AG04449 (cell line): ENCODE measurements at regions not wholly inside any gene's neighbourhood (a gene's known extent, or its start where the extent isn't known, plus 50 kb on each side); places are given as distances from the start of the nearest gene placed in this dataset.

Experiments used
- CTCF ChIA-PET: fragments of 350-600 bp; formaldehyde crosslinking; extraction: SDS; loops from one replicate; lab custom pipeline; 2021; ENCODE audit warnings: antibody characterized with exemption; lab: Yijun Ruan, JAX
- POLR2A ChIA-PET: fragments of 400-600, 350-600 bp; formaldehyde crosslinking; extraction: SDS; loops from one replicate; lab custom pipeline; 2020; ENCODE audit warnings: antibody characterized with exemption, inconsistent platforms; lab: Yijun Ruan, JAX
- DNase-seq: peaks from one replicate; pipeline ENCODE4 v3.0.0-alpha.2; 2010; ENCODE audit warnings: low read depth, low spot score
- H3K4me3 ChIP-seq: 2 replicates; pipeline ENCODE4 v1.5.1; 2011; ENCODE audit warnings: low read depth, mild to moderate bottlenecking, control low read depth, low read length
- TF ChIP-seq, protein P1 (sequence below): IDR thresholded peaks from one replicate; pipeline ENCODE4 v1.5.1; 2011; ENCODE audit warnings: mild to moderate bottlenecking, moderate library complexity, low read length, control low read depth, inconsistent platforms; ENCODE audit not compliant: insufficient read depth; ENCODE audit errors: missing control alignments

DNA sequence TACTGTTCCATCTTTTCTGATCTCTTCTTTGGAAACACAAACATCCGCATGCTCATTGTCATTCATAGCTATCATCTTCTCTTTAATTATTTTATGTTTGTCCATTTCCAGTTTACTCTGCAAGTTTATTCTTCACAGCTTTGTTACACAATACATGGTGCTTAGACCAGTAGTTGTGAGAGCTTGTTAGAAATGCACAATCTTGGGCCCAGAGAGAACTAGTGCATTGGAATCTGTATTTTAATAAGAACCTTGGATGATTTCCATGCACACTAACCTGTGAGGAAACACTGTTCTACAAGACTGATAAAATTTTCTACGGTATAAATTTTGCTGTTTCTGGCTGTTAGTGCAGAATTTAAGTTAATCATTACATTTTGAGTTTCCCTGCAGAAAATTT lies 59.3 kb upstream of the SLC2A13 start:
- H3K4me3 ChIP-seq: no peak overlapping the region
- POLR2A ChIA-PET: no interaction called here
- no peak for DNase-seq
- CTCF ChIA-PET: interaction anchor here (0.9 kb wide), 1 partner anchor 10 kb away, joined by 3 read pairs; no protein-coding TSS in a partner anchor
- TF ChIP-seq, protein P1, sequence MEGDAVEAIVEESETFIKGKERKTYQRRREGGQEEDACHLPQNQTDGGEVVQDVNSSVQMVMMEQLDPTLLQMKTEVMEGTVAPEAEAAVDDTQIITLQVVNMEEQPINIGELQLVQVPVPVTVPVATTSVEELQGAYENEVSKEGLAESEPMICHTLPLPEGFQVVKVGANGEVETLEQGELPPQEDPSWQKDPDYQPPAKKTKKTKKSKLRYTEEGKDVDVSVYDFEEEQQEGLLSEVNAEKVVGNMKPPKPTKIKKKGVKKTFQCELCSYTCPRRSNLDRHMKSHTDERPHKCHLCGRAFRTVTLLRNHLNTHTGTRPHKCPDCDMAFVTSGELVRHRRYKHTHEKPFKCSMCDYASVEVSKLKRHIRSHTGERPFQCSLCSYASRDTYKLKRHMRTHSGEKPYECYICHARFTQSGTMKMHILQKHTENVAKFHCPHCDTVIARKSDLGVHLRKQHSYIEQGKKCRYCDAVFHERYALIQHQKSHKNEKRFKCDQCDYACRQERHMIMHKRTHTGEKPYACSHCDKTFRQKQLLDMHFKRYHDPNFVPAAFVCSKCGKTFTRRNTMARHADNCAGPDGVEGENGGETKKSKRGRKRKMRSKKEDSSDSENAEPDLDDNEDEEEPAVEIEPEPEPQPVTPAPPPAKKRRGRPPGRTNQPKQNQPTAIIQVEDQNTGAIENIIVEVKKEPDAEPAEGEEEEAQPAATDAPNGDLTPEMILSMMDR: no peak

DNA sequence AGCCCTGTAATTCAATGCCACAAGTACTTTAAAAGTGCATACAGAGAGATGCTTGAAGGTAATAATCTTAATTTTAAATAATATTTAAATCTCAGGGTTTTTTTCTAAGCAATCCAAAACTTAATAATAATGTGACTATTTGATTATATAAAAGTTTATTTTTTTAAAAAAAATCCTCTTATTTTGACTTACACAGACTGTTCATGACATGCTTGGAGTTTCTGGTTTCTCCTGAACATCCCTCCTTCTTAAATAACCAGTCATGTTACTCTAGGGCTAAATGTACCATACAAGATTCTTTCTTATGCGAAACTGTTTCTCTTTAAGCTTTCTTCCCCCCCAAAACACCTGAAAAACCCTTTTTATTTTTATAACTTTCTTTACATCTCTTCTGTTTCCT lies 58.2 kb upstream of the SLC2A13 start:
- ChIA-PET CTCF (no interaction called here), POLR2A (no interaction called here)
- no peak overlapping the region for H3K4me3 ChIP-seq
- DNase-seq: no peak
- TF ChIP-seq, protein P1: no peak

DNA sequence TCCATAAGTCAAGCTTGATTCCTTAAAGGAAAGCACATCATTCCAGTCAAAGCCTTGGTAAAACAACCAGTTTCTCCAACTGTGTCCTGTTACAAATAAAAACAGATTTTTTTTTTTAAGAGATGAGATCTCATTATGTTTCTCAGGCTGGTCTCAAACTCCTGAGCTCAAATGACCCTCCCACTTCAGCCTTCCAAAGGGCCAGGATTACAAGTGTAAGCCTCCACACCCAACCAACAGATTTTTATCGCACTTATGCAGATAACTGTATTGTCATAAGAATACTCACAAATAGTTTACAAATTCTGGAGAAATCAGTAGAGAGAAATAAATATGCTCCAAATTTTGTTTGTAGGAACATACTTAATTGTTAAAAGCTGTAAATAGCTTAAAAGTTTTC lies 56.2 kb upstream of the SLC2A13 start:
- ChIA-PET CTCF (no interaction called here), POLR2A (no interaction called here)
- TF ChIP-seq, protein P1: no peak
- DNase-seq: no peak
- no peak overlapping the region for H3K4me3 ChIP-seq

DNA sequence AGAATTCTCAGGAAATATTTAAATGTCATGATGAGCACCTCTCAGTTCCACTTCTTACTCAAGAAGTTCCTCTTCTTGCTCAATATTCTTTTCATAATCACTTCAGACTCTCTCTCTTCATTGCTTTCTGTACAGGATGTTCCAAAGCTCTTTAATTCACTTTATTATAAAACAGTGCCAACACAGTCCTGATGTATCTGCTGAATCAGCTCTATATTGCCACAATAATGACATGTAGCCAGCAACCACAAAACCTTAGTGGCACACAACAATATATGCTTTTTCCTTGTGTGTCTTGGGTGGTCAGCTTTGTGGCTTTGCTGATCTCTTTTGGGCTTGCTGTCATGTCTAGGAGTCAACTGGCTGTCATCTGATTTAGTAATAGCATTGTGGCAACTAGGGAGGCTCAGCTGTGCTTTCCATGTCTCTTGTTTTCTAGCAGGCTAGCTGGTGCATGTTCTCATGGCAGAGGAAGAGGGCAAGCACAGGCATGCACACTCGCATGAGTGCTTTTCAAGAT lies 52.8 kb upstream of the SLC2A13 start:
- no peak for DNase-seq
- POLR2A ChIA-PET: no interaction called here
- no peak overlapping the region for H3K4me3 ChIP-seq
- CTCF ChIA-PET: no interaction called here
- TF ChIP-seq, protein P1: no peak

DNA sequence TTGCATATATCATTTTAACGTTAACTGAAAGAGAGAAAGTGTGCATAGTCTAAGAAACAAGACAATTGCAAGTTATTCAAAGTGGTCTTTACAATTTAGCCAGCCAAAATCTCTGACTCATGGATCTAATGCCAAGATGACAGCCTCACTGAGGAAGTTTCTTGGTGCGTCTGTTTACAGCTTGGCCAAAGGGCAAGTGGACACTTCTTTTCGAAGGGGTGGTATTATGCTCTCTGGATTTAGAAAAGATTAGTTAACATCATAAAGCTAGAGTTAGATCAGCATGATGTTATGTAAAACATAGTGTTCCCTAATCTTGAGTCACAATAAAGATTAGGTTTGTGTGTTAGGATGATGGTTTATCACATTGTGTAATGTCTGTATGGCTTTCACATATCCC lies 51.5 kb upstream of the SLC2A13 start:
- TF ChIP-seq, protein P1: no peak
- H3K4me3 ChIP-seq: no peak overlapping the region
- DNase-seq: no peak
- POLR2A ChIA-PET: no interaction called here
- CTCF ChIA-PET: no interaction called here

DNA sequence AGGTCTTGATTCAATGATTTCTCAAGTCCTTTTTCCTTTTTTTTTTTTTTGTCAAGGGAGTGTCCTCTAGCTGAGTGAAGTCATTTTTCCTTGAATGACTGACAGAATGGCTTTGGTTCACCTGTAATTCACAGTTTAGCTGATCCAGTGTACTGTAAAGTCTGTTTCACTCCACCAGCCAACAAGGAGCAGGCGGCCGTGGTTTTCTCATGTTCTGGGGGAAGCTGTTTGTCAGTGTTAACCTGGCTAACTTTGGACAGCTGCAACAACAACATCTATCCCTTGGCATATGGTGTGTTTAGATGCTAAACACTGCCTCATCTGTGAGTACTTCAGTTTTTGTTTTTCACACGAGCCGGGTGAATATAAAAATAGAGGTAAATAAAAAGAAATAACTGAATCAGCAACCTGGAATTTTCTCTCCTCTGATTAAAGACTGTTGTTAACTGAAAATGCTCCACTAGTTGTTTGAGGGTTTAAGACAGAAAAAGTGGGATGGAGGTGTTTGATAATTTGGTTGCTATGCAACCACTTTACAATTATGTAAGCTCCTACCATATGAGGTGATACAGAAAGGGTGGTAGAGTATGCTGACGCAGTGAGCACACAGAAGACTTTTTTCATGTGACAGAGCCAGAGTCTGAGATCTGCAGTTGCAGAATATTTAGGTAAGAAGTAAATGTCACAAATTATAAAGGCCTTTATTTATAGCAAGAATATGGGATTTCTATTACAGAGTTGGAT lies 50.3 kb upstream of the SLC2A13 start:
- CTCF ChIA-PET: interaction anchor here (1.0 to 1.2 kb wide), 3 partner anchors 9 to 28 kb away, joined by 3 to 5 read pairs (median 3); no protein-coding TSS in a partner anchor
- POLR2A ChIA-PET: no interaction called here
- DNase-seq: no peak
- no peak overlapping the region for H3K4me3 ChIP-seq
- TF ChIP-seq, protein P1: no peak
